Trophoblast cell (in vitro differentiated cells and primary cell): ENCODE measurements at regions not wholly inside any gene's neighbourhood (a gene's known extent, or its start where the extent isn't known, plus 50 kb on each side); places are given as distances from the start of the nearest gene placed in this dataset.

Experiments
- DNase-seq, 2 donors: peaks; one replicate each; pipeline ENCODE4 v3.0.0-alpha.2; 2016
- H2AFZ ChIP-seq: 2 replicates; pipeline ENCODE4 v1.6.1; 2013; ENCODE audit warnings: low read length, moderate library complexity, mild to moderate bottlenecking; ENCODE audit not compliant: insufficient read depth, poor library complexity
- H2AK5ac ChIP-seq: 2 replicates; pipeline ENCODE4 v1.6.1; 2013; ENCODE audit warnings: mild to moderate bottlenecking, low read length
- H2BK120ac ChIP-seq: 2 replicates; pipeline ENCODE4 v1.6.1; 2013; ENCODE audit warnings: low read length, mild to moderate bottlenecking, moderate library complexity; ENCODE audit not compliant: insufficient read depth, poor library complexity
- H2BK12ac ChIP-seq: 2 replicates; pipeline ENCODE4 v1.6.1; 2013; ENCODE audit warnings: mild to moderate bottlenecking, low read length, moderate library complexity
- H2BK5ac ChIP-seq: 2 replicates; pipeline ENCODE4 v1.6.1; 2013; ENCODE audit warnings: low read length, low read depth, moderate library complexity, mild to moderate bottlenecking; ENCODE audit not compliant: poor library complexity
- H3K14ac ChIP-seq: 2 replicates; pipeline ENCODE4 v1.6.1; 2013; ENCODE audit warnings: mild to moderate bottlenecking, low read length
- H3K18ac ChIP-seq: 2 replicates; pipeline ENCODE4 v1.6.1; 2013; ENCODE audit warnings: mild to moderate bottlenecking, low read length
- H3K23ac ChIP-seq: 2 replicates; pipeline ENCODE4 v1.6.1; 2013; ENCODE audit warnings: low read length
- H3K27ac ChIP-seq: 2 replicates; pipeline ENCODE4 v1.5.1; 2013; ENCODE audit warnings: low read depth, mild to moderate bottlenecking, inconsistent platforms, low read length, moderate library complexity
- H3K27me3 ChIP-seq: 2 replicates; pipeline ENCODE4 v1.6.1; 2013; ENCODE audit warnings: inconsistent platforms, mild to moderate bottlenecking, low read length, moderate library complexity; ENCODE audit not compliant: insufficient read depth
- H3K36me3 ChIP-seq, 2 experiments: 1 replicate in 1 of 2; 2 replicates in 1 of 2; pipeline ENCODE4 v1.6.1; 2013; ENCODE audit warnings: low read length in 2 of 2, mild to moderate bottlenecking in 2 of 2, moderate library complexity in 1 of 2; ENCODE audit not compliant: insufficient read depth in 2 of 2, control insufficient read depth in 1 of 2
- H3K4ac ChIP-seq: 2 replicates; pipeline ENCODE4 v1.6.1; 2013; ENCODE audit warnings: low read depth, mild to moderate bottlenecking, low read length, moderate library complexity
- H3K4me1 ChIP-seq, 2 experiments: 1 replicate in 1 of 2; 2 replicates in 1 of 2; pipeline ENCODE4 v1.6.1; 2013; ENCODE audit warnings: low read length in 2 of 2, mild to moderate bottlenecking in 2 of 2, moderate library complexity in 1 of 2; ENCODE audit not compliant: insufficient read depth in 2 of 2, control insufficient read depth in 1 of 2
- H3K4me2 ChIP-seq: 2 replicates; pipeline ENCODE4 v1.6.1; 2013; ENCODE audit warnings: inconsistent platforms, mild to moderate bottlenecking, low read length, moderate library complexity
- H3K4me3 ChIP-seq: 2 replicates; pipeline ENCODE4 v1.5.1; 2013; ENCODE audit warnings: mild to moderate bottlenecking, low read depth, low read length, inconsistent platforms
- H3K79me1 ChIP-seq: one replicate; pipeline ENCODE4 v1.6.1; 2013; ENCODE audit warnings: low read length
- H3K79me2 ChIP-seq: 2 replicates; pipeline ENCODE4 v1.6.1; 2013; ENCODE audit warnings: low read length, mild to moderate bottlenecking; ENCODE audit not compliant: control insufficient read depth, insufficient read depth, poor library complexity
- H3K9ac ChIP-seq: 2 replicates; pipeline ENCODE4 v1.6.1; 2013; ENCODE audit warnings: mild to moderate bottlenecking, low read length
- H3K9me3 ChIP-seq: 2 replicates; pipeline ENCODE4 v1.6.1; 2013; ENCODE audit warnings: low read depth, mild to moderate bottlenecking, control low read depth, inconsistent platforms, low read length; ENCODE audit not compliant: insufficient read depth
- H4K12ac ChIP-seq: 2 replicates; pipeline ENCODE4 v1.6.1; 2013; ENCODE audit warnings: low read depth, mild to moderate bottlenecking, low read length, moderate library complexity
- H4K8ac ChIP-seq: 2 replicates; pipeline ENCODE4 v1.6.1; 2013; ENCODE audit warnings: low read depth, mild to moderate bottlenecking, low read length, moderate library complexity
- H4K91ac ChIP-seq: one replicate; pipeline ENCODE4 v1.6.1; 2013; ENCODE audit warnings: low read depth, mild to moderate bottlenecking, low read length, moderate library complexity
- WGBS: extraction: QIAGEN DNeasy Blood & Tissue Kit; methylation state at CpG from one replicate; pipeline ENCODE4 v1.1.7; 2013; ENCODE audit warnings: missing lambda C conversion rate; ENCODE audit not compliant: insufficient read length, insufficient coverage; ENCODE audit errors: extremely low coverage; 5-methylcytosine and 5-hydroxymethylcytosine counted together

DNA sequence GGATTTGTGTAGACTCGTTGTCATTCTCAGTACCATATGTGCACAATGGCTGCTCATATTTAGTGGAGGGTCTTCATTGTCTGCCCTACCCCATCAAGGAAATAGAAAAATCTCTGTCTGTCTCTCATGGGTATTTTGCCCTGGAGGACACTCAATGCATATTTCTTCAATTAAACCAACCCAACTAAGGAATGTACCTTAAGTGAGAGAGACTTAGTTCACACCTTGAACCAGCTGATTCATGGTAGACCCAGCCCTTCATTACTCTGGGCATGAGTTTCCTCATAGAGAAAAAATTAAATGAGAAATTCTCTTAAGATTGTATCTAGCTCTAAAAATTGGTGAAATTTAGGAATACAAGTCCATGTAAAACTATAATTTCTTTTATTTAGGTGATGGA, 107.1 kb upstream of the PLEKHG7 start:
- no peak overlapping the region for H4K91ac ChIP-seq
- H3K18ac ChIP-seq: no peak overlapping the region
- no peak overlapping the region for H3K4me2 ChIP-seq
- H3K4me1 ChIP-seq: peaks cover 6% of the 10 kb centered on the region in 2 experiments
- WGBS: no CpG with 5 or more reads among the region's 1 CpG
- H3K27me3 ChIP-seq: no peaks in the 10 kb centered on the region
- H2BK120ac ChIP-seq: no peak overlapping the region
- H3K9ac ChIP-seq: no peak overlapping the region
- H3K23ac ChIP-seq: no peak overlapping the region
- peaks cover 6% of the 10 kb centered on the region for H3K9me3 ChIP-seq
- H2BK12ac ChIP-seq: no peak overlapping the region
- no peak for DNase-seq
- H3K4me3 ChIP-seq: no peak overlapping the region
- H3K79me1 ChIP-seq: no peaks in the 10 kb centered on the region
- H2AK5ac ChIP-seq: no peak overlapping the region
- H3K36me3 ChIP-seq: peaks cover 0 to 3% of the 10 kb centered on the region in 2 experiments
- no peak overlapping the region for H2AFZ ChIP-seq
- no peak overlapping the region for H3K4ac ChIP-seq
- no peak overlapping the region for H3K27ac ChIP-seq
- no peaks in the 10 kb centered on the region for H3K79me2 ChIP-seq
- no peak overlapping the region for H3K14ac ChIP-seq
- H4K12ac ChIP-seq: no peak overlapping the region
- H4K8ac ChIP-seq: no peak overlapping the region
- H2BK5ac ChIP-seq: no peak overlapping the region

DNA sequence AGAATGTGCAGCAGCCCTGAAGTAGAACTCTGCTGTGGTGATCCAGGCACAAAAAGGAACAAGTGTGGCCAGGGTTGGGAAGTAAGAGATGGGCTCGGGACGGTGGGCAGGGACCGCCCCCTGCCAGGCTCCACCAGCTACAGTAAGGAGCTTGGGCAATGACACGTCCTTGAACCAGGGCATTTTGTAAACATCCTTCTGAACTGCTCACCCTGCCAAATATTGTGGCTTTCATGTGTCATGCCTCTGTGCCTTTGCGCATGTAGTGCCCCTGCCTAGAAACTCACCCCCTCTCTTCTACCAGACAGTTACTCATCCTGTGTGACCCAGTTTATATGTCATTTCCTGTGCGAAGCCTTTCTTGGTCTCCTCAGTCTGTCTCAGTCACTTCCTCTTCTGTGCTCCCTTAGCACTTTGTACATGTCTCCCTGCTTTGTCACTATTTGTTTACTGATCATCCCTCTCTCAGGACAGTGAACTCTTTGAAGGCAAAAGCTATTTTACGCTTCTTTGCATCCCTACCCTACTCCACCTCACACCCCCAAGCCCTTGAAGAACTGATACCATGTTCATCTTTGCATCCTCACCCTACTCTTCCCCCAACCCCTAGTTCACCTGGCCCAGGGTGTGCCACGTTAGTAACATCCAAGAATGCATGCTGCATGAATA, 108.9 kb upstream of the PLEKHG7 start:
- Histone ChIP-seq H2AK5ac (no peak overlapping the region), H3K9ac (no peak overlapping the region), H3K79me1 (no peaks in the 10 kb centered on the region), H4K8ac (peak overlapping the region; percentile 46), H3K9me3 (peaks cover 1% of the 10 kb centered on the region), H2BK5ac (no peak overlapping the region), H3K79me2 (no peaks in the 10 kb centered on the region), H4K91ac (peak overlapping the region; percentile 10), H3K36me3 (no peaks in the 10 kb centered on the region), H3K4me1 (peaks cover 6% of the 10 kb centered on the region in 2 experiments), H3K4ac (no peak overlapping the region), H2AFZ (no peak overlapping the region), H4K12ac (no peak overlapping the region), H2BK120ac (no peak overlapping the region), H3K18ac (no peak overlapping the region), H3K23ac (no peak overlapping the region), H3K14ac (no peak overlapping the region), H3K4me3 (no peak overlapping the region), H3K27ac (peak overlapping the region; percentile 32), H3K27me3 (no peaks in the 10 kb centered on the region), H3K4me2 (no peak overlapping the region), H2BK12ac (peak overlapping the region; percentile 27)
- no CpG with 5 or more reads among the region's 8 CpGs for WGBS
- peak; percentile 32 to 48 for DNase-seq

DNA sequence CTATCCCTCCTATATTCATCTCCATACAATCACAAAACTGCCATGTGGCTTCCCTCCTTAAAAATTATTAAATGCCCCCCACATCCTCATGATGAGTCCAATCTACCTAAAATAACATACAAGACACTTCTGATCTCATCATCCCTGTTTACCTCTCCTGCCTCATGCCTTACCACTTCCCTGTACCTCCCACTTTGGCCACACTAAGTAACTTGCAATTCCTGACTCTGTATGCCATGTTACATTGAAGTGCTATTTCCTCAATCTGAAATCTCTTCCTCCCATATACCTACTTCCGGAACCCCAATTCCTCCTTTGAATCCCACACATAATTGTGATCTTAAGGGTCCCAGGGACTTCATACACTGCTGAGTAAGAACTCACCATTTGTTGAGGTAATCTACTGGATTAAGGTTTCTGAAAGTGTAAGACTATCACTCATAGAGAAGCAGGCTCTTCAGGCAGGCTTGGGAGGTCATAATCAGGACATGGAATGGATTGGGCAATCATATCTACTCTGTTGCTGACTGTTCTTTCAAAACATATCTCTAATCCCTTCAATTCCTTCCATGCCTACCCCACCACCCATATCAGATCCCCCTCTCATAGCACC, 117.6 kb upstream of the PLEKHG7 start:
- H2BK120ac ChIP-seq: no peak overlapping the region
- no peak overlapping the region for H3K18ac ChIP-seq
- H3K9me3 ChIP-seq: no peaks in the 10 kb centered on the region
- no peak overlapping the region for H2AK5ac ChIP-seq
- no peak overlapping the region for H2BK12ac ChIP-seq
- H3K9ac ChIP-seq: no peak overlapping the region
- no peak for DNase-seq
- H2AFZ ChIP-seq: no peak overlapping the region
- H3K27me3 ChIP-seq: no peaks in the 10 kb centered on the region
- H3K4me2 ChIP-seq: no peak overlapping the region
- H3K79me2 ChIP-seq: no peaks in the 10 kb centered on the region
- H3K27ac ChIP-seq: no peak overlapping the region
- no peak overlapping the region for H4K8ac ChIP-seq
- no peaks in the 10 kb centered on the region for H3K36me3 ChIP-seq
- no peaks in the 10 kb centered on the region for H3K79me1 ChIP-seq
- H3K4me1 ChIP-seq: no peaks in the 10 kb centered on the region
- no peak overlapping the region for H4K12ac ChIP-seq
- no peak overlapping the region for H3K4ac ChIP-seq
- H2BK5ac ChIP-seq: no peak overlapping the region
- no peak overlapping the region for H3K4me3 ChIP-seq
- WGBS: no CpG with 5 or more reads among the region's 1 CpG
- no peak overlapping the region for H3K14ac ChIP-seq
- no peak overlapping the region for H3K23ac ChIP-seq
- no peak overlapping the region for H4K91ac ChIP-seq

DNA sequence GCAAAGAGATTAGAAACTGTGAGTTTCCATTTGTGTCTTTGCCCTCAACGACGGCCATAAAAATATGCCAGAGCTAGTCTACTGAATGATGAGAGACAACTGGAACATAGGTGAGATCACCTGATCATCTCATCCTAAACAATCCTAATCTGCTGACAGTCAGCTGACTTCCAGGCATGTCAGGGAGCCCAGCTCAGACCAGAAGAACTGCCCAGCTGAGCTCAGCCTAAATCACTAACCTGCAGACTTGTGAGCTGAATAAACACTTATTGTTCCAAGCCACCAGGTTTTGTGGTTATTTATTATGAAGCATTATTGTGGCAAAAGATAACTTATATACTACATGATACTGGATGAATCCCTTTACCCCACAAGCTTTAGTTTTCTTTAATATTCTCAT, 118.9 kb upstream of the PLEKHG7 start:
- no peak overlapping the region for H3K27ac ChIP-seq
- WGBS: no CpG with 5 or more reads among the region's 2 CpGs
- no peak overlapping the region for H4K91ac ChIP-seq
- no peak overlapping the region for H3K4me2 ChIP-seq
- H2BK5ac ChIP-seq: no peak overlapping the region
- H2BK120ac ChIP-seq: no peak overlapping the region
- no peak overlapping the region for H3K4ac ChIP-seq
- no peaks in the 10 kb centered on the region for H3K79me2 ChIP-seq
- H3K4me1 ChIP-seq: no peaks in the 10 kb centered on the region
- no peak overlapping the region for H4K8ac ChIP-seq
- H3K27me3 ChIP-seq: no peaks in the 10 kb centered on the region
- no peaks in the 10 kb centered on the region for H3K79me1 ChIP-seq
- no peak overlapping the region for H3K23ac ChIP-seq
- no peak overlapping the region for H3K14ac ChIP-seq
- H2AK5ac ChIP-seq: no peak overlapping the region
- no peaks in the 10 kb centered on the region for H3K36me3 ChIP-seq
- no peak for DNase-seq
- H2AFZ ChIP-seq: no peak overlapping the region
- H3K18ac ChIP-seq: no peak overlapping the region
- H3K9ac ChIP-seq: no peak overlapping the region
- no peak overlapping the region for H2BK12ac ChIP-seq
- H4K12ac ChIP-seq: no peak overlapping the region
- no peaks in the 10 kb centered on the region for H3K9me3 ChIP-seq
- H3K4me3 ChIP-seq: no peak overlapping the region
